ENCODE measurements at regions not wholly inside any gene's neighbourhood (a gene's known extent, or its start where the extent isn't known, plus 50 kb on each side); places are given as distances from the start of the nearest gene placed in this dataset.

- H3K9me3 ChIP-seq, result no peaks in the 10 kb centered on the region
- H3K4me3 ChIP-seq, result no peak overlapping the region
- WGBS, result 83% methylated on average over 7 of the region's 7 CpGs
Observed at GRCh38 chr14:101020834-101021370, 117.4 kb upstream of the RTL1 start.

DNA sequence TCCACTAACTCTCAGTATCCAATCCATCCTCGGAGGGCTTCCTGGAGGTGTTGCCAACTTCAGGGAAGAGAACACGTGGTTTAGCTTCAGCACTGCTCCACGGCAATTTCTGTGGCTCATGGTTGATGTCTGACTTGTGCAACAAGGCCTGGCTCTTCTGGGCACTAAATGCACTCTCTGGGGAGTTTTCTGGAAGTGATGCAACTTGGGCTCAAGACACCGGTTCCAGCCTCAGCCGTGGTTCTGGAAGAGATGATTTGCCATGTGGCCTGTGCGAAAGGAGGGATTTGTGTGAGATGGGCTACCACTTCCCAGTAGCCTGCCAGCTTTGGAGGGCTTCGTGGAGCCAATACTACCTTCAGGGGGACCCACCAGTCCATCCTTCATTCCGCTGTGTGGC, 118.6 kb upstream of the RTL1 start:
- no peaks in the 10 kb centered on the region for H3K27me3 ChIP-seq
- no peak overlapping the region for H3K4me3 ChIP-seq
- H3K4me1 ChIP-seq, result no peaks in the 10 kb centered on the region
- no peak overlapping the region for H3K27ac ChIP-seq
- TF ChIP-seq POLR2A (IDR thresholded peaks at IDR 0.05) (no peak), POLR2AphosphoS5 (IDR thresholded peaks at IDR 0.05) (no peak), EP300 (IDR thresholded peaks at IDR 0.05) (no peak)
- TF ChIP-seq, protein P1, sequence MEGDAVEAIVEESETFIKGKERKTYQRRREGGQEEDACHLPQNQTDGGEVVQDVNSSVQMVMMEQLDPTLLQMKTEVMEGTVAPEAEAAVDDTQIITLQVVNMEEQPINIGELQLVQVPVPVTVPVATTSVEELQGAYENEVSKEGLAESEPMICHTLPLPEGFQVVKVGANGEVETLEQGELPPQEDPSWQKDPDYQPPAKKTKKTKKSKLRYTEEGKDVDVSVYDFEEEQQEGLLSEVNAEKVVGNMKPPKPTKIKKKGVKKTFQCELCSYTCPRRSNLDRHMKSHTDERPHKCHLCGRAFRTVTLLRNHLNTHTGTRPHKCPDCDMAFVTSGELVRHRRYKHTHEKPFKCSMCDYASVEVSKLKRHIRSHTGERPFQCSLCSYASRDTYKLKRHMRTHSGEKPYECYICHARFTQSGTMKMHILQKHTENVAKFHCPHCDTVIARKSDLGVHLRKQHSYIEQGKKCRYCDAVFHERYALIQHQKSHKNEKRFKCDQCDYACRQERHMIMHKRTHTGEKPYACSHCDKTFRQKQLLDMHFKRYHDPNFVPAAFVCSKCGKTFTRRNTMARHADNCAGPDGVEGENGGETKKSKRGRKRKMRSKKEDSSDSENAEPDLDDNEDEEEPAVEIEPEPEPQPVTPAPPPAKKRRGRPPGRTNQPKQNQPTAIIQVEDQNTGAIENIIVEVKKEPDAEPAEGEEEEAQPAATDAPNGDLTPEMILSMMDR (IDR thresholded peaks at IDR 0.05), result no peak
- no peaks in the 10 kb centered on the region for H3K9me3 ChIP-seq
- H3K36me3 ChIP-seq, result peaks cover 3% of the 10 kb centered on the region
- peak; percentile 16 to 57 for DNase-seq (ENCODE audit: low spot score in 2 of 2)
- 77% methylated on average over 5 of the region's 8 CpGs for WGBS

More at GRCh38 chr14:101020834-101021370, 117.4 kb upstream of the RTL1 start:
- peak in 1 of 2 donors; percentile 58 for DNase-seq (ENCODE audit: low spot score in 2 of 2)
- Histone ChIP-seq H3K27ac (no peak overlapping the region), H3K27me3 (no peaks in the 10 kb centered on the region), H3K4me1 (no peaks in the 10 kb centered on the region), H3K36me3 (peaks cover 1% of the 10 kb centered on the region)
- TF ChIP-seq POLR2A (IDR thresholded peaks at IDR 0.05) (no peak), POLR2AphosphoS5 (IDR thresholded peaks at IDR 0.05) (no peak)
- TF ChIP-seq, protein P1 (IDR thresholded peaks at IDR 0.05), result no peak

DNA sequence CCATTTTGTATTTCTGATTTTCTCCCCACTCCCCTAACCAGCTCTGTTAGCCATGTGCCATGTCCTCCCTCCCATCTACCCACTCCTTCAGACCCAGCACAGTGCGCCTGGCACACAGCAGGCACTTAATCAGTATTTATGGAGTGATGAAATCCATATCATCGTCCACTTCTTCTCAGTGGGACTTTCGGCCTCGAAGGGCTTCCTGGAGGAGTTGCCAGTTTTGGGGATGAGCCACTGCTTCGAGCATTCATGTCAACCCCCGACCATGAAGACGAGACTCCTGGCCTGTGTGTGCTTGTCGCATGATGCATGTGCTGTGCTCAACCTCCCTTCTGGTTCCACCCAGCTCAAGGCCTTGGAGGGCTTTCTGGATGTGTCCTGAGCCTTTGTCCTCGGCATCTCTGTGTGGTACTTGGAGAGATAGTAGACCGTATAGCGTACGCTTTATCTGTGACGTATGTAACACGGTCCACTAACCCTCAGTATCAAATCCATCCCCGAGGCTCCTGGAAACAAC, 119.5 kb upstream of the RTL1 start:
- TF ChIP-seq EP300 (IDR thresholded peaks at IDR 0.05) (no peak), POLR2A (IDR thresholded peaks at IDR 0.05) (no peak), POLR2AphosphoS5 (IDR thresholded peaks at IDR 0.05) (no peak)
- TF ChIP-seq, protein P1 (IDR thresholded peaks at IDR 0.05), result no peak
- 91% methylated on average over 15 of the region's 15 CpGs for WGBS
- Histone ChIP-seq H3K27ac (no peak overlapping the region), H3K4me3 (no peak overlapping the region), H3K9me3 (no peaks in the 10 kb centered on the region), H3K27me3 (no peaks in the 10 kb centered on the region), H3K4me1 (no peaks in the 10 kb centered on the region), H3K36me3 (peaks cover 3% of the 10 kb centered on the region)
- peak; percentile 17 to 67 for DNase-seq (ENCODE audit: low spot score in 2 of 2)

GRCh38 chr14:101024686-101025085, 121.2 kb upstream of the RTL1 start:
- no peak overlapping the region for H3K4me3 ChIP-seq
- 90% methylated on average over 9 of the region's 11 CpGs for WGBS
- H3K9me3 ChIP-seq, result no peaks in the 10 kb centered on the region
- TF ChIP-seq POLR2AphosphoS5 (IDR thresholded peaks at IDR 0.05) (no peak), EP300 (IDR thresholded peaks at IDR 0.05) (no peak), POLR2A (IDR thresholded peaks at IDR 0.05) (no peak)
- TF ChIP-seq, protein P1 (IDR thresholded peaks at IDR 0.05), result no peak
- no peaks in the 10 kb centered on the region for H3K27me3 ChIP-seq
- no peaks in the 10 kb centered on the region for H3K4me1 ChIP-seq
- H3K27ac ChIP-seq, result no peak overlapping the region
- H3K36me3 ChIP-seq, result peaks cover 3% of the 10 kb centered on the region
- DNase-seq (ENCODE audit: low spot score in 2 of 2), result peak; percentile 19 to 31

DNA sequence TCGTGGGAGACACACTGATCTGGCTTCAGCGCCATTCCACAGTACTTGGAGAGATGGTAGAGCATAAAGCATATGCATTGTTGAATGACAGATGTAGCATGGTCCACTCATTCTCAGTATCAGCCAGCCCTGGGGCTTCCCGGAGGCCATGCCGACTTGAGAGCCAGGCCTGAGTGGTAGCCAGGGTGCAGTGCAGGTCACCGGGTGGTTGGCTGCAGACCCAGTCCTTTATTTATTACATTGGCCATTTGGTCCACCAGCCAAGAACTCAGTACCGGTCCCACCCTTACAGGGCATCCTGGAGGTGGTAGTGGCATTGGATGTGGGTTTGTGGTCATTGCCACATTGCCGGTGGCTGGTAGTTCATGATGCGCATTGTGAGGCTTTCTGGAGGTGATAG, 121.6 kb upstream of the RTL1 start:
- peak; percentile 31 to 44 for DNase-seq (ENCODE audit: low spot score in 2 of 2)
- no peak overlapping the region for H3K4me3 ChIP-seq
- 90% methylated on average over 6 of the region's 8 CpGs for WGBS

More for the DNA sequence above, 121.6 kb upstream of the RTL1 start:
- Histone ChIP-seq H3K36me3 (peaks cover 3% of the 10 kb centered on the region), H3K4me1 (no peaks in the 10 kb centered on the region), H3K9me3 (no peaks in the 10 kb centered on the region), H3K27ac (no peak overlapping the region), H3K27me3 (no peaks in the 10 kb centered on the region)
- TF ChIP-seq, protein P1 (IDR thresholded peaks at IDR 0.05), result no peak
- TF ChIP-seq POLR2A (IDR thresholded peaks at IDR 0.05) (no peak), POLR2AphosphoS5 (IDR thresholded peaks at IDR 0.05) (no peak), EP300 (IDR thresholded peaks at IDR 0.05) (no peak)

Data from suprapubic skin (tissue), 4 donors.